Kidney (tissue), 13 donors: ENCODE measurements at regions not wholly inside any gene's neighbourhood (a gene's known extent, or its start where the extent isn't known, plus 50 kb on each side); places are given as distances from the start of the nearest gene placed in this dataset.

Source experiments
- DNase-seq, 5 donors: peaks; one replicate each; pipeline ENCODE4 v3.0.0-alpha.2; 2013 to 2020
- FAIRE-seq: peaks from 2 replicates; lab custom pipeline; 2012; peaks lifted over from hg19 to GRCh38; lab: Jason Lieb, UNC
- H3K27ac ChIP-seq, 2 donors: one replicate each; pipeline ENCODE4 v1.7.0; 2013; ENCODE audit warnings: low read depth in 2 of 2, low read length in 2 of 2, inconsistent platforms in 1 of 2
- H3K27me3 ChIP-seq: one replicate; pipeline ENCODE4 v1.7.1; 2013; ENCODE audit warnings: low read length, inconsistent platforms; ENCODE audit not compliant: control insufficient read depth, insufficient read depth
- H3K36me3 ChIP-seq, 3 donors: one replicate each; pipeline versions ENCODE4 v1.7.0 to v1.7.1; 2013; ENCODE audit warnings: low read length in 3 of 3, control low read depth in 1 of 3, inconsistent platforms in 1 of 3; ENCODE audit not compliant: insufficient read depth in 3 of 3, control insufficient read depth in 2 of 3
- H3K4me1 ChIP-seq, 3 donors: one replicate each; pipeline versions ENCODE4 v1.7.0 to v1.7.1; 2013; ENCODE audit warnings: low read length in 3 of 3, inconsistent platforms in 1 of 3, low read depth in 1 of 3; ENCODE audit not compliant: control insufficient read depth in 2 of 3, insufficient read depth in 2 of 3
- H3K4me3 ChIP-seq, 3 donors: one replicate each; pipeline versions ENCODE4 v1.7.0 to v1.8.1; 2013; ENCODE audit warnings: low read length in 3 of 3, control low read depth in 1 of 3, inconsistent platforms in 1 of 3
- H3K9ac ChIP-seq, 3 donors: one replicate each; pipeline versions ENCODE4 v1.7.0 to v1.7.1; 2013; ENCODE audit warnings: low read length in 3 of 3, control low read depth in 1 of 3, inconsistent platforms in 1 of 3
- H3K9me3 ChIP-seq, 3 donors: one replicate each; pipeline versions ENCODE4 v1.7.0 to v1.7.1; 2013; ENCODE audit warnings: low read length in 3 of 3, control low read depth in 1 of 3, inconsistent platforms in 1 of 3; ENCODE audit not compliant: control insufficient read depth in 2 of 3, insufficient read depth in 1 of 3
- CTCF ChIP-seq: IDR thresholded peaks from 3 replicates; pipeline ENCODE4 v1.5.1; 2012; ENCODE audit warnings: mild to moderate bottlenecking, moderate library complexity, borderline replicate concordance; ENCODE audit not compliant: insufficient read depth; ENCODE audit errors: extremely low read depth
- intact Hi-C: fragments of 100-400 bp; cut with DNase I; formaldehyde crosslinking; loops from one replicate; pipeline ENCODE4 v1.11.1; 2022
- donor health status: control.
- donor health status: control.
- donor health status: control.
- donor health status: control.
- donor health status: control.
- donor health status: DM: yes; HTN: yes; CAD: no.
- donor health status: Normal renal cell carcinoma (clear cell type).

GRCh38 chr13:33968520-33969507, 150.9 kb downstream of the RFC3 start:
- no peak for FAIRE-seq
- no peak for TF ChIP-seq CTCF
- no peak for DNase-seq
- no peak overlapping the region for H3K9ac ChIP-seq
- H3K27me3 ChIP-seq, result no peaks in the 10 kb centered on the region
- H3K9me3 ChIP-seq, result no peaks in the 10 kb centered on the region
- intact Hi-C loops, result no loop called here
- no peaks in the 10 kb centered on the region for H3K4me1 ChIP-seq
- no peak overlapping the region for H3K4me3 ChIP-seq
- H3K36me3 ChIP-seq, result no peaks in the 10 kb centered on the region
- no peak overlapping the region for H3K27ac ChIP-seq

- H3K27ac ChIP-seq, result no peak overlapping the region
- FAIRE-seq (no peak), DNase-seq (no peak)
- no peaks in the 10 kb centered on the region for H3K27me3 ChIP-seq
- H3K4me3 ChIP-seq, result no peak overlapping the region
- TF ChIP-seq CTCF, result no peak
- intact Hi-C loops, result no loop called here
- no peaks in the 10 kb centered on the region for H3K4me1 ChIP-seq
- no peaks in the 10 kb centered on the region for H3K9me3 ChIP-seq
- H3K36me3 ChIP-seq, result no peaks in the 10 kb centered on the region
- H3K9ac ChIP-seq, result no peak overlapping the region
Observed at GRCh38 chr13:33970746-33971561, 153.0 kb downstream of the RFC3 start.

- no peak overlapping the region for H3K4me3 ChIP-seq
- no peaks in the 10 kb centered on the region for H3K27me3 ChIP-seq
- H3K27ac ChIP-seq, result no peak overlapping the region
- intact Hi-C loops, result no loop called here
- no peak for TF ChIP-seq CTCF
- no peaks in the 10 kb centered on the region for H3K9me3 ChIP-seq
- no peak for FAIRE-seq
- no peak for DNase-seq
- no peak overlapping the region for H3K9ac ChIP-seq
- H3K4me1 ChIP-seq, result no peaks in the 10 kb centered on the region
- no peaks in the 10 kb centered on the region for H3K36me3 ChIP-seq
Observed at GRCh38 chr13:33971562-33971819, 153.5 kb downstream of the RFC3 start.
